ENCODE measurements at regions not wholly inside any gene's neighbourhood (a gene's known extent, or its start where the extent isn't known, plus 50 kb on each side); places are given as distances from the start of the nearest gene placed in this dataset.
"Not testable (repeated sequence)": the region's sequence is repeated elsewhere in the genome, so short reads cannot be mapped to it uniquely, and the experiment has no call there.

DNA sequence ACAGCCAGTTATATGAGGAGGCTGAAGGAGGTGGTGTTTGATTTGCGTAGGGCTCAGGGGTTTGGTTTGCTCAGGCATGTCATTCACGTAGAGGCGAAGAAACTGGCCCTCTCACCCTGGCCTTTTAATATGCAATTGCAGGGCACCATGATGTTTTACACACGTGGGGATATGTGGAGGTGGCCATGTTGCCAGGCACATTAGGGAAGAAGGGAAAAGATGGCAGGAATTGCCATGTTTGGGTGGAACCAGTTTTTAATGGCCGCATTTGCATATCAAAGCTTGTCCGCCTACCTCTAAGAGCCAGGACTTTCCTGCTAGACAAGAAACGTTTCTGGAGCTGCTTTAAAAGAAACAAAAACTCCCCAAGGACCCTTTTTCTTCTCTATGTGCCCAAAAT, 1483.7 kb upstream of the GOT2 start:
- TF ChIP-seq, protein P1, sequence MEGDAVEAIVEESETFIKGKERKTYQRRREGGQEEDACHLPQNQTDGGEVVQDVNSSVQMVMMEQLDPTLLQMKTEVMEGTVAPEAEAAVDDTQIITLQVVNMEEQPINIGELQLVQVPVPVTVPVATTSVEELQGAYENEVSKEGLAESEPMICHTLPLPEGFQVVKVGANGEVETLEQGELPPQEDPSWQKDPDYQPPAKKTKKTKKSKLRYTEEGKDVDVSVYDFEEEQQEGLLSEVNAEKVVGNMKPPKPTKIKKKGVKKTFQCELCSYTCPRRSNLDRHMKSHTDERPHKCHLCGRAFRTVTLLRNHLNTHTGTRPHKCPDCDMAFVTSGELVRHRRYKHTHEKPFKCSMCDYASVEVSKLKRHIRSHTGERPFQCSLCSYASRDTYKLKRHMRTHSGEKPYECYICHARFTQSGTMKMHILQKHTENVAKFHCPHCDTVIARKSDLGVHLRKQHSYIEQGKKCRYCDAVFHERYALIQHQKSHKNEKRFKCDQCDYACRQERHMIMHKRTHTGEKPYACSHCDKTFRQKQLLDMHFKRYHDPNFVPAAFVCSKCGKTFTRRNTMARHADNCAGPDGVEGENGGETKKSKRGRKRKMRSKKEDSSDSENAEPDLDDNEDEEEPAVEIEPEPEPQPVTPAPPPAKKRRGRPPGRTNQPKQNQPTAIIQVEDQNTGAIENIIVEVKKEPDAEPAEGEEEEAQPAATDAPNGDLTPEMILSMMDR (IDR thresholded peaks at IDR 0.05): no peak
- no peak for TF ChIP-seq POLR2A (IDR thresholded peaks at IDR 0.05)
- no peaks in the 10 kb centered on the region for H3K27me3 ChIP-seq
- H3K36me3 ChIP-seq: no peaks in the 10 kb centered on the region
- WGBS, 2 donors: 64 to 70% methylated on average over 7 of the region's 7 CpGs
- H3K9me3 ChIP-seq: no peaks in the 10 kb centered on the region
- H3K4me1 ChIP-seq: no peaks in the 10 kb centered on the region
- no peak overlapping the region for H3K27ac ChIP-seq
- H3K4me3 ChIP-seq (replicated peaks in 1 of 3): no peak overlapping the region
- intact Hi-C loops (cut with DNase I): no loop called here
- DNase-seq: no peak

DNA sequence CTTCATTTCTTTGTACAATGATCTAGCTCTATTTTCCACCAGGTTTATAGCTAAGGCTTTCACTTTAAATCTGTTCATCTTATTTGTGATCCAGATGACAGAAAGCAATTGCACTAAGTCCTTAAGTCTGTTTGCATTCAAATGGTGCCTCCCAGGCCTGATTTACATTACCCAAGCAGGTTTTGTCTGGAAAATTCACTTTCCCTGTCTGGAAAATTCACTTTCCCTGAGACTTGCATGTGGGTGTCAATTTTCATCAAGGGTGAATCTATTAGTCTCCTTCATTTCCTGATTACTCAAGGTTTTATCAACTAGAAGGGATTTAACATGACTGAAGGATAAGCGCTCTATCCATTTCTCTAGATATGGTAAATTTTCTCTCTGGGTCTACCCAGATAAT, 1480.2 kb upstream of the GOT2 start:
- H3K27me3 ChIP-seq: no peaks in the 10 kb centered on the region
- no peaks in the 10 kb centered on the region for H3K4me1 ChIP-seq
- TF ChIP-seq, protein P1 (IDR thresholded peaks at IDR 0.05): no peak
- H3K4me3 ChIP-seq (replicated peaks in 1 of 3): no peak overlapping the region
- no peak overlapping the region for H3K27ac ChIP-seq
- 92 to 100% methylated on average over 1 of the region's 1 CpG for WGBS, 2 donors
- H3K36me3 ChIP-seq: no peaks in the 10 kb centered on the region
- DNase-seq: no peak
- intact Hi-C loops (cut with DNase I): no loop called here
- no peaks in the 10 kb centered on the region for H3K9me3 ChIP-seq

DNA sequence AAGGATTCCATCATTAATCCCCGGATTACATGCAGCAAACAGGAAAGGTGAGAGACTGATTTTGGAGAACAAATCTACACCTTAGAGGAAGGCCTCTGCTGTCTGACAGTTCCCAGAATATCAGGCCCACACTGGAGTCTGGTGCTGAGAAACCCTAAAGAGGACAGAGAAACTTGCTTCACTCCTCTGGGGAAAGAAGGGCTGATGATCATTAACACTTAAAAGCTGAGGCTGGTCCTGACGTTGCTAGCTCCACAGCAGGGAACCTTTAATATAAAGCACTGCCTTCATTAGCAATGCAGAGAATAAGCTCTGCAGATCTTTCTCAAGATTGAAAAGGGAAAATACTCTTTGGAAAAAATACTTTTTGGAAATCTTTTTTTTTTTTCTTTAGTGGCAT, 1472.4 kb upstream of the GOT2 start:
- no peaks in the 10 kb centered on the region for H3K36me3 ChIP-seq
- intact Hi-C loops (cut with DNase I): no loop called here
- no peaks in the 10 kb centered on the region for H3K9me3 ChIP-seq
- WGBS, 2 donors: 54 to 61% methylated on average over 2 of the region's 2 CpGs
- TF ChIP-seq POLR2A (IDR thresholded peaks at IDR 0.05): no peak
- TF ChIP-seq, protein P1 (IDR thresholded peaks at IDR 0.05): no peak
- no peaks in the 10 kb centered on the region for H3K4me1 ChIP-seq
- H3K4me3 ChIP-seq (replicated peaks in 1 of 3): no peak overlapping the region
- no peaks in the 10 kb centered on the region for H3K27me3 ChIP-seq
- no peak for DNase-seq
- no peak overlapping the region for H3K27ac ChIP-seq

DNA sequence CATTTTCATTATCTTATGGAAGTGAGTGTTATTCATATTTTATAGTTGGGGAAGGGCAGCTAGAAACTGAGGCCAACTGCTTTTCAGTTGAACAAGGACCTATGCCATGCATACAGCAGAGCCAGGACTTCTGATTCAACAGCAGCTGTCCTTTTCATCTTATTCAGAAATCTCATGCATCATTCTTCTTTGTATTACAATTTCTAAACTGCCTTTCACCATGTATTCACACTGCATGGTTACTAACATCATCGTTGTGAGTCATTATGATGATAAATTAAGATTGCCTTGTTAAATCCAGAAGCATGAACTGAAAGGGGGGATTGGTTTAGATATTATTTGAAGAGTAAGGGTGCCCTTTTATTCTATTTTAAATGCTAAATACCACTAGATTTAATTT, 1470.1 kb upstream of the GOT2 start:
- H3K9me3 ChIP-seq: no peaks in the 10 kb centered on the region
- TF ChIP-seq POLR2A (IDR thresholded peaks at IDR 0.05): no peak
- TF ChIP-seq, protein P1 (IDR thresholded peaks at IDR 0.05): no peak
- no peak for DNase-seq
- no peaks in the 10 kb centered on the region for H3K27me3 ChIP-seq
- no peaks in the 10 kb centered on the region for H3K4me1 ChIP-seq
- intact Hi-C loops (cut with DNase I): no loop called here
- no peak overlapping the region for H3K27ac ChIP-seq
- no peaks in the 10 kb centered on the region for H3K36me3 ChIP-seq
- H3K4me3 ChIP-seq (replicated peaks in 1 of 3): no peak overlapping the region
- WGBS, 2 donors: 76 to 82% methylated on average over 1 of the region's 1 CpG

DNA sequence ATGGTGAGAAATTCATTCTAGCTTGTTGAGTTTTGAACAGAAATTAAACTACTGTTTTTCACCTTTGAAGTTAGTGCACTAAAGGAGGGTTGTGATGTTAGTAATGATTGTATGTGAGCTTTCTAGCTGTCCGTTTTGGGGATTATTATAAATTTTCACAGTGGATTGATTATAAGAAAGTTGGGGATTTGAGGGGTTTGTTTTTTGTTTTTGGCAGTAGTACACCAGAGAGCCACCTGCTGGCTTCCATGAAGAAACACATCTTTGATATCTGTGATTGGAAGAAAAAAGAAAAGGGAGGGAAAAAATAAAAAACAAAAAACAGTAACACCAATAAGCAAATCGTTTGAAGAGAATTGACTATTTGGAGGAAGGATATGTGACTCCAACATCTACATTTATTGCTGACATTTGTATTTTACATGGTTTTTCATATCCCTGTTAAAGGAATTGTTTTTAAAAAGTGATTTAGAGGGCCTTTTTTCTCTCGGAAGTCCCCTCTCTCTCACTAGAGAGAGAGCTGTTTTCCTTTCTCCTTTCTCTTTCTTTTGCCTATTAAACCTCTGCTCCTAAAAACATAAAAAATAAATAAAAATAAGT, 1469.5 kb upstream of the GOT2 start:
- Histone ChIP-seq H3K9me3 (no peaks in the 10 kb centered on the region), H3K4me3 (replicated peaks in 1 of 3) (no peak overlapping the region), H3K36me3 (no peaks in the 10 kb centered on the region), H3K27ac (no peak overlapping the region), H3K4me1 (no peaks in the 10 kb centered on the region), H3K27me3 (no peaks in the 10 kb centered on the region)
- intact Hi-C loops (cut with DNase I): no loop called here
- 29% methylated on average over 3 of the region's 3 CpGs for WGBS, 2 donors
- no peak for TF ChIP-seq POLR2A (IDR thresholded peaks at IDR 0.05)
- TF ChIP-seq, protein P1 (IDR thresholded peaks at IDR 0.05): peak in 2 of 6 experiments; percentile 30 to 36
- no peak for DNase-seq

DNA sequence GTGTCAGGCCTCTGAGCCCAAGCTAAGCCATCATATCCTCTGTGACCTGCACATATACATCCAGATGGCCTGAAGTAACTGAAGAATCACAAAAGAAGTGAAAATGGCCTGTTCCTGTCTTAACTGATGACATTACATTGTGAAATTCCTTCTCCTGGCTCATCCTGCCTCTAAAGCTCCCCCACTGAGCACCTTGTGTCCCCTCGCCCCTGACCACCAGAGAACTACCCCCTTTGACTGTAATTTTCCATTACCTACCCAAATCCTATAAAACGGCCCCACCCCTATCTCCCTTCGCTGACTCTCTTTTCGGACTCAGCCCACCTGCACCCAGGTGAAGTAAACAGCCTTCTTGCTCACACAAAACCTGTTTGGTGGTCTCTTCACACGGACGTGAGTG, 1466.6 kb upstream of the GOT2 start:
- 81 to 93% methylated on average over 6 of the region's 6 CpGs for WGBS, 2 donors
- intact Hi-C loops (cut with DNase I); H3K4me3 ChIP-seq (replicated peaks in 1 of 3): not testable (repeated sequence)

More for the DNA sequence above, 1466.6 kb upstream of the GOT2 start:
- H3K4me1 ChIP-seq, H3K27me3 ChIP-seq, DNase-seq, H3K9me3 ChIP-seq, H3K36me3 ChIP-seq, H3K27ac ChIP-seq: not testable (repeated sequence)
